HG03066 (cell line): ENCODE measurements at regions not wholly inside any gene's neighbourhood (a gene's known extent, or its start where the extent isn't known, plus 50 kb on each side); places are given as distances from the start of the nearest gene placed in this dataset.
"Not testable (repeated sequence)": the region's sequence is repeated elsewhere in the genome, so short reads cannot be mapped to it uniquely, and the experiment has no call there.

ENCODE experiments used
- ATAC-seq: cut with Tn5 transposase; IDR thresholded peaks from one replicate; pipeline ENCODE4 v1.9.1; 2021; ENCODE audit warnings: low read depth; ENCODE audit not compliant: unreplicated experiment

DNA sequence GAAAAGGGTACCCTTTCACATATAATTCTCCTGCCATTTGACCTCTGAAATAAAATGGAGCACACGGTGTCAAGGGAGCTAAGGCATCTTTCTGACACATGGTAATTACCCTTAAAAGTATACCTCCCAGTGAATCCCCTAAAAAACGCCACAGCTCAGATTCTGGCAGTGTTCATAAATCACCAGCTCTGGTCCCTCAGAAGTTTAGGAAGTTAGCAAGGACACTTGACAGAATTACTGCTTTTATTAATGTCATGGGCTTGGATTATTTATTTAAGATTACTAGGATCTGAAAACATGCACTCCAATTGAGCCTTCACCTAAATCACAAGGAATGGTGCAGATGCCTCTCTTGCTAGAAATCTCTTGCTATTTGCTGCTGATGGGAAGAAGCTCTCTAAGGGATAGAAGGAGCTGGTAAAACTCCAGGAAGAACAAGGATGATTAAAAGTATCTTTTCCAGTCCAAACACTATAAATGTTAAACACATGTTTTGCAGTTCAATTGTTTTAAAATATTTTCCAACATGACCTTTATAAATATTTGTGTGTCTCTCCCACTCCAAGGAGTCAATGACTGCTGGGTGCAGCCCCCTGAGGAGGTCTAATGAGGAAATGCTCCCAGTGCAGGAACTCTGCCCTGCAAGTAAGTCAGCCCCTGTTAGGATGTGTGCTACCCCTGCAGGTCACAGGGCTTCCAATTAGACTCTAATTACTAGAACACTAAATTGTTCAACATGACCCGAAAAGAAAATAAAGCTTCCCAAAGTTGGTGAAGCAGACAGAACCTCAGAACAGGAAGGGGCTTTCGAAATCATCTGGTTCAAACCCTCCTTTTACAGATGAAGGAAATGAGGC is 230.3 kb downstream of the TFAP2A start:
- no peak for ATAC-seq

GRCh38 chr6:10180138-10181074 is 234.5 kb downstream of the TFAP2A start:
- no peak for ATAC-seq

DNA sequence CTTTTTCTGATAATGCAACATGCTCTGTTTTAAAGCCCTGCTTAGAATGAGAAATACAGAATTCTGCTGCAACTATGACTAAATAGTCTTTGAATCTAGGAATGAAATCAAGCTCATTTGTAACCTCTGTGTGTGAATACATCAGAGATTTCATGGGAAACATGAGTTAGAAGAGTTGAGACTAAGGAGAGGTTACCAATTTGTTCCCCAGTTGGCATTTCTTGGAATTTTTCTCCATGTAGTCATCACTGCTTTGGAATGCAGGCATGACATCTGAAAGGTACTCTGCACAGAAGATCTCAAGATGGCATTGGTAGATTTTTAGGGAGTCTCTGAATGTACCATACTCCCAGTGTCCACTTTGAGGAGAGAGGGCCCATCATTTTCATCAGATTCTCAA is 237.2 kb downstream of the TFAP2A start:
- no peak for ATAC-seq

DNA sequence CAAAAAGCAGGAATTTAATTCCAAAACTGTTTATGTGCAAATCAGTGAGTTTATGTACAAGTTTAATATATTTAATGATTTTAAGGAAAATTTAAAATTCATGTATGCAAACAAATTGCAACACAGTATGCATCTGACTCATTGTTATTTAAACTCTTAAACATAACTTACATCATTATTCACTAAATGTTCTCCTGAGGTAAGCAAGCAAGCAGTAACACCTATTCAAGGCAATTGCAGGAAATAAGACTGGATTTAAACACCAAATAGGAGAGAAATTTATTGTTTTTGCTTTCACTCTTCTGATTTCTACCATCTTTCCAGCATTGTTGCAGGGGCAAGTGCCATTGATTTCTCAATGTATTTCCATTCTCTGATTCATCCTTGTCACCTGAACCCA is 239.5 kb downstream of the TFAP2A start:
- no peak for ATAC-seq

GRCh38 chr6:10174761-10175160 is 240.1 kb downstream of the TFAP2A start:
- ATAC-seq, result no peak

- ATAC-seq, result no peak
Observed at GRCh38 chr6:10174056-10174455, 240.8 kb downstream of the TFAP2A start.

DNA sequence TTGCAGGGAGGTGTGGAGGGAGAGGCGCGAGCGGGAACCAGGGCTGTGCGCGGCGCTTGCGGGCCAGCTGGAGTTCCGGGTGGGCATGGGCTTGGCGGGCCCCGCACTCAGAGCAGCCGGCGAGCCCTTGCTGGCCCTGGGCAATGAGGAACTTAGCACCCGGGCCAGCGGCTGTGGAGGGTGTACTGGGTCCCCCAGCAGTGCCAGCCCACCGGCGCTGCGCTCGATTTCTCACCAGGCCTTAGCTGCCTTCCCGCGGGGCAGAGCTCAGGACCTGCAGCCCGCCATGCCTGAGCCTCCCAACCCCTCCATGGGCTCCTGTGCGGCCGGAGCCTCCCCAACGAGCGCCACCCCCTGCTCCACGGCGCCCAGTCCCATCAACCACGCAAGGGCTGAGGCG is 243.2 kb downstream of the TFAP2A start:
- not testable (repeated sequence) for ATAC-seq

- ATAC-seq, result no peak
Observed at GRCh38 chr6:10170816-10171215, 244.1 kb downstream of the TFAP2A start.

DNA sequence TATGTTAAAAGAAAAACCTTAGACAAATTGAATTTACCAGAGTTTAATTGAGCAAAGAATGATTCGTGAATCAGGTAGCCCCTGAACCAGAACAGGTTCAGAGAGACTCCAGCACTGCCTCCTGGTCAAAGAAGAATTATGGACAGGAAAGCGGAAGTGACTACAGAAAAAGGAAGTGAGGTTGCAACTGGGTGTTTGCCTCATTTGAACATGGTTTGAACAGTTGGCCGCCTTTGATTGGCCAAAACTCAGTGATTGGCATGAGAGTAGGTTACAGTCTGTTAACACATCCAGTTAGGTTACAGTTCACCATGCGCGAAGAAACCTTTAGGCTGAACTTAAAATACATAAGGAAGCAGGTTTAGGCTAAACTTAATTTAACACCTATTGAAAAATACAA is 248.8 kb downstream of the TFAP2A start:
- no peak for ATAC-seq

- ATAC-seq, result no peak
Observed at GRCh38 chr6:10163203-10163962, 251.5 kb downstream of the TFAP2A start.

DNA sequence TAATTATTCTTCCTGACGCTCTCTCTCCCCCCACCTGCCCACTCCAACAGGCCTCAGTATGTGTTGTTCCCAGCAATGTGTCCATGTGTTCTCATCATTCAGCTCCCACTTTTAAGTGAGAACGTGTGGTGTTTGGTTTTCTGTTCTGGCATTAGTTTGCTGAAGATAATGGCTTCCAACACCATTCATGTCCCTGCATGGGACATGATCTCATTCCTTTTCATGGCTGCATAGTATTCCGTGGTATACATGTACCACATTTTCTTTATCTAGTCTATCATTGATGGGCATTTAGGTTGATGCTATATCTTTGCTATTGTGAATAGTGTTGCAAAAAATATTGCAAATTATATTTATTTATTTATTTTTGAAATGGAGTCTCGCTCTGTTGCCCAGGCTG is 258.0 kb downstream of the TFAP2A start:
- no peak for ATAC-seq

GRCh38 chr6:10154251-10154650 is 260.6 kb downstream of the TFAP2A start:
- ATAC-seq, result no peak

GRCh38 chr6:10151144-10151915 is 263.5 kb downstream of the TFAP2A start:
- ATAC-seq, result no peak

DNA sequence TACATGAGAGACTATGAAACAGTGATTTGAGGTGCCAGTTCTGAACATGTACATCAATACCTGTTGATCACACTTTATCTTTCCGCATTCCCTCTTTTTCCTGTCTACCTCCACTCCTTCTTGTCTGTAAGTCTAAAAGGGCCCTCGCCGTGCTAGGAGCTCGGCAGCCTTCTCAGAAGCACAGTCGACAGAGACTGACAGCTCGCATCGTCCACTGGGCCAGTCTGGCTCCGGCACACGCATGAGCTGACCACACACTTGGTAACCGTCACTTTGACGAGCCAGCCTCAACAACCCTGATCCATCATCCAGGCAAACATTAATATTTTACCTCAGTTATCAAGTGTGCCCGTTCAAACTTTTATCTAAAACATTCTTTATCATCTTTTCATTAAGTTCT is 265.3 kb downstream of the TFAP2A start:
- ATAC-seq, result no peak

GRCh38 chr6:10146715-10147451 is 268.0 kb downstream of the TFAP2A start:
- peak; percentile 97 for ATAC-seq

GRCh38 chr6:10144772-10145171 is 270.1 kb downstream of the TFAP2A start:
- ATAC-seq, result no peak

GRCh38 chr6:10141746-10142443 is 273.0 kb downstream of the TFAP2A start:
- ATAC-seq, result no peak

GRCh38 chr6:10140824-10141223 is 274.1 kb downstream of the TFAP2A start:
- ATAC-seq, result no peak

DNA sequence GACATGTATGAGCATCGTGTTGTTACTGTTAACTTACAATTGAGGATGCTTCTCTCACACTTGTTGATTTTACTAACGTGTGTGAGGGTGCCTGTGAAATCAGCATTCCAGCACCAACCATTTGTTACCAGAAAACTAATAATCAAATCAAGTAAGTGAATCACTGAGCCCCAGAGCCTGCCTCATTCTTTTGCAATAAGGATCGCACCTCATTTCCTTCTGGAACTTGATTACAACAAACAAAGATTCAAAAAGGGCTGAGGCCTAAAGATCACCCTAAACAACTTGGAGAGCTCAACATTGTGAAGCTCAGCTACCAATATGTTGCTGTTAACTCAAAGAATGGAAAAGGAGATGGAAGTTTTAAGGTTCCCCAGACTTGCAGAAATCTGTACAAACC is 274.7 kb downstream of the TFAP2A start:
- ATAC-seq, result no peak
